Naive B cell (primary cell): ENCODE measurements at regions not wholly inside any gene's neighbourhood (a gene's known extent, or its start where the extent isn't known, plus 50 kb on each side); places are given as distances from the start of the nearest gene placed in this dataset.
"Not testable (repeated sequence)": the region's sequence is repeated elsewhere in the genome, so short reads cannot be mapped to it uniquely, and the experiment has no call there.

ENCODE experiments used
- ATAC-seq, 2 donors: fragments of 150-1000 bp; cut with Tn5 transposase; 2 replicates each; pipeline ENCODE4 v1.10.0; 2021; ENCODE audit warnings: low read depth in 2 of 2, mild to moderate bottlenecking in 2 of 2, moderate library complexity in 2 of 2
- DNase-seq: peaks from one replicate; pipeline ENCODE4 v3.0.0; 2022
- H3K27ac Mint-ChIP-seq, 6 donors: one replicate each; pipeline ENCODE4 v1.8.0; 2020 to 2022; ENCODE audit warnings: mild to moderate bottlenecking in 6 of 6, mixed read lengths in 6 of 6, moderate library complexity in 5 of 6, inconsistent platforms in 2 of 6
- H3K27me3 Mint-ChIP-seq, 3 donors: one replicate each; pipeline ENCODE4 v1.8.0; 2021 to 2022; ENCODE audit warnings: mixed read lengths in 3 of 3, mild to moderate bottlenecking in 1 of 3
- H3K36me3 Mint-ChIP-seq, 2 donors: one replicate each; pipeline ENCODE4 v1.8.0; 2020 to 2022; ENCODE audit warnings: mixed read lengths in 2 of 2, inconsistent platforms in 1 of 2, mild to moderate bottlenecking in 1 of 2
- H3K4me1 Mint-ChIP-seq, 3 donors: one replicate each; pipeline ENCODE4 v1.8.0; 2020 to 2022; ENCODE audit warnings: mixed read lengths in 3 of 3, inconsistent platforms in 1 of 3, mild to moderate bottlenecking in 1 of 3, moderate library complexity in 1 of 3
- H3K4me3 Mint-ChIP-seq, 8 donors: one replicate each; pipeline ENCODE4 v1.8.0; 2020 to 2022; ENCODE audit warnings: mild to moderate bottlenecking in 8 of 8, mixed read lengths in 8 of 8, moderate library complexity in 8 of 8, inconsistent platforms in 2 of 8
- H3K9me3 Mint-ChIP-seq, 7 donors: one replicate each; pipeline ENCODE4 v1.8.0; 2020 to 2022; ENCODE audit warnings: mixed read lengths in 7 of 7, mild to moderate bottlenecking in 5 of 7, inconsistent platforms in 2 of 7, moderate library complexity in 1 of 7

DNA sequence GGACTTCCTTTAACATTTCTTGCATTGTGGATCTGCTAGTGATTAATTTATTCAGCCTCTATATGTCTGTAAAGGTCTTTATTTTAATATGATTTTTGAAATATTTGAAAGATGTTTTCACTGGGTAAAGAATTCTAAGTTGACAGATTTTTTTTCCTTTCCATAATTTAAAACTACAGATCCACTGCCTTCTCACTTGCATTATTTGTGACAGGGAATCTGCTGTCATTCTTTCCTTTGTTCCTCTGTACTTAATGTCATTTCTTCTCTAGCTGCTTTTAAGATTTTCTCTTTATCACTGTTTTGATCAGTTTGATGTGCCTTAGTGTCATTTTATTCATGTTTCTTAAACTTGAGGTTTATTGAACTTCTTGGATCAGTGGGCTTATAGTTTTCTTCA is 159.9 kb downstream of the CYB561 start:
- Mint-ChIP-seq H3K27ac (no peak overlapping the region), H3K4me3 (no peak overlapping the region), H3K4me1 (peaks cover 11 to 14% (median 13%) of the 10 kb centered on the region in 3 donors), H3K9me3 (peaks cover 11 to 47% (median 38%) of the 10 kb centered on the region in 7 donors), H3K36me3 (peaks cover 34 to 44% of the 10 kb centered on the region in 2 donors), H3K27me3 (no peaks in the 10 kb centered on the region)
- no peak for ATAC-seq
- DNase-seq = no peak

DNA sequence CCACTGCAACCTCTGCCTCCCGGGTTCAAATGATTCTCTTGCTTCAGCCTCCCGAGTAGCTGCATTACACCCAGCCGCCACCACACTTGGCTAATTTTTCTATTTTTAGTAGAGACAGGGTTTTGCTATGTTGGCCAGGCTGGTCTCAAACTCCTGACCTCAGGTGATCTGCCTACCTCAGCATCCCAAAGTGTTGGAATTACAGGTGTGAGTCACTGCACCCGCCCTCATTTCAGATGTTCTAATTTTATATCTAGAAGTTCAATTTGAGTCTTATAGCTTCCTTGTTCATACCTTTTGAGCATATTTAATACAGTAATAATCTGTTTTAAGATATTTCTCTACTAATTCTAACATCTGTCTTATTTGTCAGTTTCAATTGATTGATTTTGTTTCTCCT is 159.1 kb downstream of the CYB561 start:
- not testable (repeated sequence) for H3K4me1 Mint-ChIP-seq, H3K4me3 Mint-ChIP-seq, DNase-seq, H3K27me3 Mint-ChIP-seq, ATAC-seq, H3K27ac Mint-ChIP-seq
- H3K9me3 Mint-ChIP-seq = peaks cover 11 to 47% (median 38%) of the 10 kb centered on the region in 7 donors
- H3K36me3 Mint-ChIP-seq = peaks cover 34 to 47% of the 10 kb centered on the region in 2 donors

DNA sequence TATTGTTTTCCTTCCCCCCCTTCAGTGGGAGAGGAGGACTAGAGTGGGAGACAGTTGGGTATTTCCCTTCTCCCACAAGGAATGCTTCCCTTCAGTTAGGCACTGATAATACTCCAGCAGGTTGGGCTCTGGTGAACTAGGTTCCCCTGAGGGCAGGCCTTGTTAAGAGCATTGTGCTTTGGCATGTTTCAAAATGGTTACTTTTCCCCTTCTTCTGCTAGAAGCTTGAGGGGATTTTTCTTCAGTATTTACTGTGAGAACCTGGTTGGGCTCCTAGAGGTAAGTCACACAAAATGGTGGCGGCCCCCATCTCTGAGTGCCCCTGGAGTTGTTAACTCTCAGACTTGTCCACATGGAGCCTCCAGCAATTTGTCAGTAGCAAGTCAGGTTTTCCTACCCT is 156.2 kb downstream of the CYB561 start:
- H3K27ac Mint-ChIP-seq = no peak overlapping the region
- no peaks in the 10 kb centered on the region for H3K27me3 Mint-ChIP-seq
- ATAC-seq (no peak), DNase-seq (no peak)
- peaks cover 11 to 36% (median 28%) of the 10 kb centered on the region in 7 donors for H3K9me3 Mint-ChIP-seq
- H3K4me1 Mint-ChIP-seq = no peaks in the 10 kb centered on the region
- H3K36me3 Mint-ChIP-seq = peaks cover 32 to 43% of the 10 kb centered on the region in 2 donors
- no peak overlapping the region for H3K4me3 Mint-ChIP-seq

DNA sequence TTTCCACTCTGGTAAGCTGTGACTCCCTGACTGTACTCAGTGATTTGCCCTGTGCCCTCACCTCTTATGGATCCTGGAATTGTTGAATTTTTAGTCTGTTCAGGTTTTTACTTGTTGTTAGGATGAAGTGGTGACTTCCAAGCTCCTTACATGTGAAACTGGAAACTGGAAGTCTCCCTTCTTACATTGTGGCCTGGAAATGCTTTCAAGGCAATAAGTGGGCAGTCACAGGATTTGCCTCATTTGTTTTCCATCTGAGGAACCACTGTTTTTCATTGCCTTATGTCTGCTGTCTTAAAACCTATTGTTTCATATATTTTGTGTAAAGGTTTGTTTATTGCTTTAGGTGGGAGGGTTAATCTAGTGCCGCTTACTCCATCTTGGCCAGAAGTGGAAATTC is 155.8 kb downstream of the CYB561 start:
- DNase-seq (no peak), ATAC-seq (no peak)
- Mint-ChIP-seq H3K9me3 (peaks cover 8 to 31% (median 25%) of the 10 kb centered on the region in 7 donors), H3K36me3 (peaks cover 27 to 38% of the 10 kb centered on the region in 2 donors), H3K27me3 (no peaks in the 10 kb centered on the region), H3K4me3 (no peak overlapping the region), H3K4me1 (no peaks in the 10 kb centered on the region), H3K27ac (no peak overlapping the region)

DNA sequence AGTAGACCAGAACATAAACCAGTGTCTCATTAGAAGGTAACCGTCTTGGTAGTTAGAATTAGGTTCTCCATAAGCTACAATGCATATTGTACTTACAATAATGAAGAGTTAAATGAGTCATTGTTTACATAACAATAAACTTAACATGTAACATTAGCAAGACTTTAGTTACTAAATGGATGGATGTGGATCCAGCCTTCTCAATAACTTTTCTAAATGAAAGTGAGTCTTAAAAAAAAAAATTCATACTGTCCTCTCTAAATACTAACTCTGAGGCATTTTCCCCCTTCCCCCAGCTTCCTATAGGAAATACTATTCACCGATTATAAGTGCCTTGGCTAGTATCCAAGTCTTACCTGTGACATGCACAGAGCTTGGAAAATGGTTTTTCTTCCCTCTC is 155.3 kb downstream of the CYB561 start:
- DNase-seq = no peak
- H3K27ac Mint-ChIP-seq = no peak overlapping the region
- no peaks in the 10 kb centered on the region for H3K4me1 Mint-ChIP-seq
- peaks cover 6 to 27% (median 21%) of the 10 kb centered on the region in 7 donors for H3K9me3 Mint-ChIP-seq
- no peaks in the 10 kb centered on the region for H3K27me3 Mint-ChIP-seq
- no peak overlapping the region for H3K4me3 Mint-ChIP-seq
- peaks cover 25 to 35% of the 10 kb centered on the region in 2 donors for H3K36me3 Mint-ChIP-seq
- no peak for ATAC-seq

DNA sequence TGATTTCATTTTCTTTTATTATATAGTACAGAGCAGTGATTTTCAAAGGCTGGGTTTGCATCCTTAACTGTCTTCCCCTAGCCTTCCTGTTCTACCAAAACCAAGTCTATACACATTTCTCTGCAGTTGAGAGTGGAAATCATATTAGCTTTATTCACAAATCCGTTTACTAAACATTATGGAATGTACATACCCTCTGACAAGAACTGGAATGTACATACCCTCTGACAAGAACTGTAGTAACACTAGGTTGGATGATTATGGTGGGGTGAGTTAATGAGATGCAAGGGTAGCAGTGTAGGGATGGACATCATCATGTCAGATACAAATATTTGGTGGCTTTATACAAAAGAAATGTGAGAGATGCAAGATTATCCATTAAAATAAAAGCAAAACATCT is 154.8 kb downstream of the CYB561 start:
- Mint-ChIP-seq H3K4me1 (no peaks in the 10 kb centered on the region), H3K9me3 (peaks cover 5 to 26% (median 19%) of the 10 kb centered on the region in 7 donors), H3K36me3 (peaks cover 27 to 37% of the 10 kb centered on the region in 2 donors), H3K4me3 (no peak overlapping the region), H3K27ac (no peak overlapping the region), H3K27me3 (no peaks in the 10 kb centered on the region)
- ATAC-seq (no peak), DNase-seq (no peak)

DNA sequence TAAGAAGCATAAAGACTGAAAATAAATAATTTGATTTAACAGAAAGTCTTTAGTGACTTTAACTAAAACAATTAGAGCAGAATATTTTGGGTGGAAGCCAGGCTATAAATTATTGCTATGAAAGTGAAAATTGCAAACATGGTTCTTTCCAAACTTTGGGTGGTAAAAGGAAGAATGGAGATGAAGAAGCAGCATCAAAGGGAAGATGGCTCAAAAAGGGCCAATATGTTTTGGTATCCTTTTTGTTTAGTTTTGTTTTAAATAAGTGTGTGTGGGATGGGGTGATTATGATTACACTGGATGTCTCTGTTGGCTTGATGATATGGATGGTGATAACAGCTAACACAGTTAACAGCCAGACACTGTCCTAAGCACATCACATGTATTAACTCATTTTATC is 153.7 kb downstream of the CYB561 start:
- Mint-ChIP-seq H3K27me3 (no peaks in the 10 kb centered on the region), H3K4me1 (no peaks in the 10 kb centered on the region), H3K4me3 (no peak overlapping the region), H3K9me3 (peaks cover 5 to 28% (median 18%) of the 10 kb centered on the region in 7 donors), H3K36me3 (peaks cover 30 to 33% of the 10 kb centered on the region in 2 donors), H3K27ac (peak overlapping the region in 1 of 6 donors; percentile 7)
- no peak for ATAC-seq
- DNase-seq = no peak

DNA sequence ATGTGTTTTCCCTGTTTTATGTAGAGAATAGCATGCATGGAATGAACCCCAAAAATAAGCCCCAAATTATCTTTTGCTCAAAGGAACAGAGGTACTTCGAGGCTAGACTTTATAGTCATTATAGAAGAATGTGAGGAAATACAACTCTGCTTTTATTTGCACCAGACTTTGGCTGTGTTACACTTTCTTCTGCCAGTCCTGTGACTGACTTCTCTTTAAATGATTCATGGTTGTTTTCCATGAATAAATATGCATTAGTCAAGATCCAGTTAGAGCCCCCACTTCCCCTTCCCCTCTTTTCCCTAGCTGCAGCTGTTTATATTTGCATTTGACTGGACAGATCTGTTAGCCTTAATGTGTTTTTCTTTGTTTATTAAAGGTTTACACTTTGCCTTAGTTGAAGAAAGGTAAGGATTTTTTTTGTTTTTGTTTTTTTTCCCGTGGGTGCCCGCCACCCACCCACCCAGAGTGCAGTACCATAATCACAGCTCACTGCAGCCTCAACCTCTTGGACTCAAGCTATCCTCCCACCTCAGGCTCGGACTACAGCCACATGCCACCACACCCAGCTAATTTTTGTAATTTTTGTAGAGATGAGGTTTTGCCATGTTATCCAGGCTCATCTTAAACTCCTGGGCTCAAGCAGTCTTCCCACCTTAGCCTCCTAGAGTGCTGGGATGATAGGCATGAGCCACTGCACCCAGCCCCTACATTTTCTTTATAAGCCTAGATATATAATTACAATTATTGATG is 152.6 kb downstream of the CYB561 start:
- DNase-seq (no peak), ATAC-seq (no peak)
- no peak overlapping the region for H3K27ac Mint-ChIP-seq
- H3K27me3 Mint-ChIP-seq = no peaks in the 10 kb centered on the region
- no peak overlapping the region for H3K4me3 Mint-ChIP-seq
- H3K36me3 Mint-ChIP-seq = peaks cover 23 to 26% of the 10 kb centered on the region in 2 donors
- peaks cover 6 to 30% (median 15%) of the 10 kb centered on the region in 7 donors for H3K9me3 Mint-ChIP-seq
- H3K4me1 Mint-ChIP-seq = no peaks in the 10 kb centered on the region

DNA sequence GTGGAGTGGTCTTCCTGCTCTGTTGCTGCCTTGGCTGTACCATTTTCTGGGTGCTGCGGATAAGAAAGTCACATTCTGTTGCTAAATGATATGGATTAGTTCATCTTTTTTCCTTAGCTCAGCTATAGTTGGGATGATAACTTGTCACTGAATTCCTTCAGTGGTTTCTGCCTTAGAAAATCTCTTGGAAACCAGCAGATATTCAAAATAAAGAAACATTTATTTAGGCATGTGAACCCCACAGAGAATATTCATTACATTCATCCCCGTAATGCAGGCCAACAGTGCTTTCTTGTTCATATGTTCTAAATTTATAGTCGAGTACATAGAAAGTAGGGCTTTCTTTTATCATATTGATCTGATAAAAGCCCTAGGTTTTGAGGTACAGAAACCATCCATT is 151.3 kb downstream of the CYB561 start:
- no peak overlapping the region for H3K4me3 Mint-ChIP-seq
- H3K36me3 Mint-ChIP-seq = peaks cover 14 to 27% of the 10 kb centered on the region in 2 donors
- H3K27ac Mint-ChIP-seq = no peak overlapping the region
- peaks cover 6 to 42% (median 25%) of the 10 kb centered on the region in 7 donors for H3K9me3 Mint-ChIP-seq
- no peaks in the 10 kb centered on the region for H3K4me1 Mint-ChIP-seq
- DNase-seq = no peak
- no peak for ATAC-seq
- no peaks in the 10 kb centered on the region for H3K27me3 Mint-ChIP-seq

DNA sequence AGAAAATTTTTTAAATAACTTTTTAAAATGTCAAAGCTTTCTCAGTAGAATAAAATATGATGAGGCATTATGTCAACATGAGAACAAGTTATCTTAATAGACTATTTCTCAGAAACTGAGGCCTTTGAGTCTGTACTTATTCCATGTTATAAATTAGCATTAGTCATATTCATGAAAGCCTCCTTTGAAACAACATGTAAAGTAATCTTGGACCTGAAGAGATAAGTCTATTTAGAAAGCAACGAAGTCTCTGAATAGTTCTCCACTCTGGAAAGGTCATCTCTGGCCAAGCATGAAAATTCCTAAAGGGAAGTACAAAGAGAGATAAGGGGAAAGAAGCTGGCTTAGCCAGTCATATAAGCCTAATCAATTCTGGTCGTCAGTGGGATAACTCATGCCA is 150.8 kb downstream of the CYB561 start:
- peaks cover 14 to 27% of the 10 kb centered on the region in 2 donors for H3K36me3 Mint-ChIP-seq

DNA sequence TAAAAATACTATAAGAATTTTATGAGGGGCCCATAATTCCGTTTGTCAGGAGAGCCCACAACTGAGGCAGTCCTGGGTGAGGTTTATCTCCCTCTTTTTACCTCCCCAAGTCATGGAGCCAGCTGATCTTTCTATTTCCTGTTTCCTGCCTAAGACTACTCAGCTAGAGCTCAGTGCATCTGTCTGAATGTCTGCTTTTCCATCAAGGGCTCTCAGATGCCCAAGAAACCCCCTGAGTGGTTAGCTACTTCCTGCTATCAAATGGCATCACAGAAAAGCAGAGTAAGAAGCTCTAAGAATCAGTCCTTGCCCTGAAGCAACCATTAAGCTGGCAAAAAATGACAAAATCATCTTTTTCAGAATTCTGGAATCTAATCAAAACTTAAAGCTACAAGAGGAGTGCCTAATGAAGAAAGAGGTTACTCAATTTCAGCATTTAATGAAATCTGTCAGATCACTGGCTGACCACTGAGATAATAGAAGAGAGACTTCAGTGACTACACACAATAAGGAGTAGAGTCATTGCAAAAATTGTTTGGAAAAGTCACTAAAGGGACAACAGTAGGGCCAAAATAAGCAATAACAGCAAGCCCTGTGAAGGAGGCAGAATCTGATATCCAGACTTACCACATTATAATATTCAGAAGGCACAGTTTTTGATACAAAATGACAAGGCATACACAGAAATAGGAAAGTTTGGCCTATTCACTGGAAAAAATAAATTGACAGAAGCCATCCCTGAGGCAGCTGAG is 150.1 kb downstream of the CYB561 start:
- no peaks in the 10 kb centered on the region for H3K27me3 Mint-ChIP-seq
- no peak overlapping the region for H3K27ac Mint-ChIP-seq
- peaks cover 14 to 27% of the 10 kb centered on the region in 2 donors for H3K36me3 Mint-ChIP-seq
- H3K4me3 Mint-ChIP-seq = no peak overlapping the region
- ATAC-seq = peak in 1 of 2 donors; percentile 41
- DNase-seq = no peak
- H3K4me1 Mint-ChIP-seq = no peaks in the 10 kb centered on the region
- peaks cover 6 to 44% (median 26%) of the 10 kb centered on the region in 7 donors for H3K9me3 Mint-ChIP-seq

More for the DNA sequence above, 150.8 kb downstream of the CYB561 start:
- DNase-seq = no peak
- Mint-ChIP-seq H3K27ac (no peak overlapping the region), H3K27me3 (no peaks in the 10 kb centered on the region), H3K4me1 (no peaks in the 10 kb centered on the region), H3K9me3 (peaks cover 6 to 44% (median 25%) of the 10 kb centered on the region in 7 donors), H3K4me3 (no peak overlapping the region)
- no peak for ATAC-seq

DNA sequence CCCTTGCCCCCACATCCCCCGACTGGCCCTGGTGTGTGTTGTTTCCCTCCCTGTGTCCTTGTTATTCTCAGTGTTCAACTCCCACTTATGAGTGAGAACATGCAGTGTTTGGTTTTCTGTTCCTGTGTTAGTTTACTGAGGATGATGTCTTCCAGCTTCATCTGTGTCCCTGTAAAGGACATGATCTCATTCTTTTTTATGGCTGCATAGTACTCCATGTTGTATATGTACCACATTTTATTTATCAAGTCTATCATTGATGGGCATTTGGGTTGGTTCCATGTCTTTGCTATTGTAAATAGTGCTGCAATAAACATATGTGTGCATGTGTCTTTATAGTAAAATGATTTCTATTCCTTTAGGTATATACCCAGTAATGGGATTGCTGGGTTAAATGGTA is 147.2 kb downstream of the CYB561 start:
- DNase-seq, H3K4me3 Mint-ChIP-seq, ATAC-seq, H3K4me1 Mint-ChIP-seq: not testable (repeated sequence)
- Mint-ChIP-seq H3K27ac (peak overlapping the region in 1 of 6 donors; percentile 46), H3K27me3 (peaks cover 0 to 12% (median 6%) of the 10 kb centered on the region in 3 donors), H3K9me3 (peaks cover 6 to 70% (median 39%) of the 10 kb centered on the region in 7 donors), H3K36me3 (peaks cover 29 to 37% of the 10 kb centered on the region in 2 donors)

DNA sequence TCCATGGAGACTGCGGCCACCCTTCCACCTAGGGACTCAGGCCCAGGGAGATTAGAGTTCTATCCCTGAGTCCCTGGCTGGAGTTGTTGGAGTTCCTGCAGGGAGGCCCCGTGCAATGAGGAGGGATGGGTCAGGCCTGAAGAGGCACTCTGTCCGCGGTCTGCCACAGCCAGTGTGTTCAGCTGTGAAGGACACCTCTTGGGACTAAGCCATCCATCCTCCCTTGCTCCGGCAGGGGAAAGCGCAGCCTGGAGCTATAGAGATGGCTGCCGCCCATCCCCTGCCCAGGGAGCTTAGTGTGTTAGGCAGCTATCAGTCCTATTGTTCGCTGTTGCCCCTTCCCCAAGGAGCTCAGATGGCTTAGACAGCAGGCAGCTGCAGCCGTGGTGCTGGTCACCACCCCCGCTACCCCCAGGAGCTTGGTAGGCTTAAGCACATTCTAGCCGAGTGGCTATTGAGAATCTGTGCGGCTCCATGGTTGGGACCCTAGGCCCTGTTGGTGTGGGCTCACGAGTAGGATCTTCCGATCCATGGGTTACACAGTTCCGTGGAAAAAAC is 141.3 kb downstream of the CYB561 start:
- no peak overlapping the region for H3K4me3 Mint-ChIP-seq
- H3K4me1 Mint-ChIP-seq = peaks cover 0 to 8% (median 0%) of the 10 kb centered on the region in 3 donors
- H3K27ac Mint-ChIP-seq = no peak overlapping the region
- DNase-seq = no peak
- peaks cover 7 to 29% (median 17%) of the 10 kb centered on the region in 7 donors for H3K9me3 Mint-ChIP-seq
- H3K36me3 Mint-ChIP-seq = peaks cover 20 to 25% of the 10 kb centered on the region in 2 donors
- peaks cover 0 to 15% (median 13%) of the 10 kb centered on the region in 3 donors for H3K27me3 Mint-ChIP-seq
- no peak for ATAC-seq
